HCT116 (cell line): ENCODE measurements at regions not wholly inside any gene's neighbourhood (a gene's known extent, or its start where the extent isn't known, plus 50 kb on each side); places are given as distances from the start of the nearest gene placed in this dataset.

Source experiments
- ATF3 ChIP-seq: IDR thresholded peaks from 2 replicates; pipeline ENCODE4 v1.6.1; 2012
- CEBPB ChIP-seq: IDR thresholded peaks from 2 replicates; pipeline ENCODE4 v1.6.1; 2012; ENCODE audit warnings: low read depth
- CTCF ChIP-seq, 3 experiments: fragments of 200-600 bp in 1 of 3; sonication (generic) in 1 of 3; IDR thresholded peaks in 2 of 3; conservative IDR thresholded peaks in 1 of 3; 2 replicates each; pipeline ENCODE4 v1.5.1; 2012 to 2017; ENCODE audit warnings: low read depth in 2 of 3, low read length in 2 of 3, antibody characterized with exemption in 1 of 3, borderline replicate concordance in 1 of 3, control low read depth in 1 of 3, mild to moderate bottlenecking in 1 of 3, mixed read lengths in 1 of 3, mixed run types in 1 of 3, moderate library complexity in 1 of 3; ENCODE audit not compliant: insufficient read depth in 1 of 3
- EZH2 ChIP-seq: fragments of 200-600 bp; sonication (generic); IDR thresholded peaks from 2 replicates; pipeline ENCODE4 v1.6.1; 2017; ENCODE audit warnings: antibody characterized with exemption, mixed run types
- POLR2A ChIP-seq: IDR thresholded peaks from 2 replicates; pipeline ENCODE4 v1.7.0; 2011; ENCODE audit warnings: borderline replicate concordance; ENCODE audit not compliant: insufficient read depth, insufficient read length; ENCODE audit errors: extremely low read depth
- POLR2AphosphoS5 ChIP-seq: IDR thresholded peaks from 2 replicates; pipeline ENCODE4 v1.6.1; 2011; ENCODE audit warnings: mild to moderate bottlenecking, low read depth, low read length, moderate library complexity

GRCh38 chr6:47105469-47106178, 63.5 kb upstream of the ADGRF1 start:
- no peak for TF ChIP-seq POLR2A
- no peak for TF ChIP-seq EZH2
- no peak for TF ChIP-seq CTCF (IDR thresholded peaks at IDR 0.05 in 2 of 3, conservative IDR thresholded peaks at IDR 0.05 in 1 of 3; ENCODE audit: borderline replicate concordance in 1 of 3, insufficient read depth in 1 of 3, low read depth in 2 of 3, low read length in 2 of 3)
- no peak for TF ChIP-seq ATF3
- TF ChIP-seq POLR2AphosphoS5 = no peak
- no peak for TF ChIP-seq CEBPB
